Peyer's patch (tissue), 4 donors: ENCODE measurements at regions not wholly inside any gene's neighbourhood (a gene's known extent, or its start where the extent isn't known, plus 50 kb on each side); places are given as distances from the start of the nearest gene placed in this dataset.

Source experiments
- DNase-seq, 3 donors: peaks; one replicate each; pipeline ENCODE4 v3.0.0-alpha.2; 2017 to 2019
- H3K27ac ChIP-seq, 4 donors: fragments of 200-600 bp; sonication (generic); one replicate each; pipeline ENCODE4 v1.5.1; 2016 to 2019
- H3K27me3 ChIP-seq, 2 donors: fragments of 200-600 bp; sonication (generic); one replicate each; pipeline ENCODE4 v1.5.1; 2019
- H3K36me3 ChIP-seq, 3 donors: fragments of 200-600 bp; sonication (generic); one replicate each; pipeline ENCODE4 v1.5.1; 2016 to 2019
- H3K4me1 ChIP-seq, 4 donors: fragments of 200-600 bp; sonication (generic); one replicate each; pipeline ENCODE4 v1.5.1; 2016 to 2019
- H3K4me3 ChIP-seq, 4 donors: fragments of 200-600 bp; sonication (generic); 1 replicate in 3 of 4; 2 replicates in 1 of 4; pipeline ENCODE4 v1.5.1; 2016 to 2019; ENCODE audit warnings: mild to moderate bottlenecking in 1 of 4
- H3K9me3 ChIP-seq, 4 donors: fragments of 200-600 bp; sonication (generic); one replicate each; pipeline ENCODE4 v1.5.1; 2016 to 2019; ENCODE audit warnings: mild to moderate bottlenecking in 1 of 4
- POLR2A ChIP-seq, 2 donors: fragments of 450-650 bp; IDR thresholded peaks; one replicate each; pipeline ENCODE4 v1.5.1; 2017; ENCODE audit warnings: antibody characterized with exemption in 2 of 2, mild to moderate bottlenecking in 2 of 2, moderate library complexity in 2 of 2
- TF ChIP-seq, protein P1 (sequence below), 6 experiments: fragments of 450-650 bp in 4 of 6; fragments of 200-600 bp in 2 of 6; sonication (generic) in 1 of 6; IDR thresholded peaks; one replicate each; pipeline ENCODE4 v1.5.1; 2017 to 2019; ENCODE audit warnings: antibody characterized with exemption in 6 of 6, mild to moderate bottlenecking in 3 of 6, moderate library complexity in 1 of 6

DNA sequence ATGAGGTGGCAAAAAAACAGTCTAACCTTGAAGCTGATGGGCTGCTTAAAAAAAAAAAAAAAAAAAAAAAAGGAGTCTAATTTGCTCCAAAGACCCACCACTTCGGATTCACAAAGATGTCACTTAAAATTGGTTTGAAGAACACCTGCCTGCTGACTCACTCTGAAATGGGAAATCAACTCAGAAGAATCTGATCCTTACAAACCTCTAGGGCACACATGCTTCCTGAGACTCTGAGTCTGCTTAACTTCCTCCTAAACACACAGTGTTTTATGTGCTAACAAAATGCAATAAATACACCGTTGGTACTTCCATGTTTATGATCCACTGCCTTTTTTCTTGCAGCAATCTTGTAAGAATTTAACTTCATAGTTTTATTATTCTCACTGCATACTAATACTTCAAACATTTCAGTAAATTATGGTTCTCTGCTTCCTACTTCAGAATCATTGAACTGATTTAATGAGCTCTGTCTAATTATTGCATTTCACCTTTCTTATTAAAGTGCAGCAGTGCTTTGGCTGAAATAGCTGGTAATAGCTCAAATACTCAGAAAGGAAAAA lies 73.0 kb upstream of the FRMD4B start:
- Histone ChIP-seq H3K36me3 (no peaks in the 10 kb centered on the region), H3K9me3 (no peaks in the 10 kb centered on the region), H3K27ac (no peak overlapping the region), H3K4me3 (no peak overlapping the region), H3K4me1 (no peaks in the 10 kb centered on the region), H3K27me3 (no peaks in the 10 kb centered on the region)
- DNase-seq: no peak
- TF ChIP-seq POLR2A (IDR thresholded peaks at IDR 0.05): no peak
- TF ChIP-seq, protein P1, sequence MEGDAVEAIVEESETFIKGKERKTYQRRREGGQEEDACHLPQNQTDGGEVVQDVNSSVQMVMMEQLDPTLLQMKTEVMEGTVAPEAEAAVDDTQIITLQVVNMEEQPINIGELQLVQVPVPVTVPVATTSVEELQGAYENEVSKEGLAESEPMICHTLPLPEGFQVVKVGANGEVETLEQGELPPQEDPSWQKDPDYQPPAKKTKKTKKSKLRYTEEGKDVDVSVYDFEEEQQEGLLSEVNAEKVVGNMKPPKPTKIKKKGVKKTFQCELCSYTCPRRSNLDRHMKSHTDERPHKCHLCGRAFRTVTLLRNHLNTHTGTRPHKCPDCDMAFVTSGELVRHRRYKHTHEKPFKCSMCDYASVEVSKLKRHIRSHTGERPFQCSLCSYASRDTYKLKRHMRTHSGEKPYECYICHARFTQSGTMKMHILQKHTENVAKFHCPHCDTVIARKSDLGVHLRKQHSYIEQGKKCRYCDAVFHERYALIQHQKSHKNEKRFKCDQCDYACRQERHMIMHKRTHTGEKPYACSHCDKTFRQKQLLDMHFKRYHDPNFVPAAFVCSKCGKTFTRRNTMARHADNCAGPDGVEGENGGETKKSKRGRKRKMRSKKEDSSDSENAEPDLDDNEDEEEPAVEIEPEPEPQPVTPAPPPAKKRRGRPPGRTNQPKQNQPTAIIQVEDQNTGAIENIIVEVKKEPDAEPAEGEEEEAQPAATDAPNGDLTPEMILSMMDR (IDR thresholded peaks at IDR 0.05): no peak

DNA sequence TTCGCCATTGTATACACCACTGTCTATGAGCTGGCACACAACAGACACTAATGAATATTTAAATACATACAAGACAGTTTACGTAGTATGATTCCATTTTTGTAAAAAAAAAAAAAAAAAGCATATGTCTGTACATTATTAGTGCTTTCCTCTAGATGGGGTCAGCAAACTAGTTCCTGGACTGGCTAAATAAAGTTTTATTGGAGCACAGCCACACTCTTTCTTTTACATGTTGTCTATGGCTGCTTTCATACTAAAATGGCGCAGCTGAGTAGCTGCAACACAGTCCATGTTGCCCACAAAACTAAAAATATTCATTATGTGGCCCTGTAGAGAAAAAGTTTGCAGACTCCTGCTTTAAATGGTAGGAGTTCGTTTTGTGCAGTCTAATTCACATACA lies 70.7 kb upstream of the FRMD4B start:
- Histone ChIP-seq H3K27ac (no peak overlapping the region), H3K9me3 (no peaks in the 10 kb centered on the region), H3K36me3 (no peaks in the 10 kb centered on the region), H3K4me1 (no peaks in the 10 kb centered on the region), H3K27me3 (no peaks in the 10 kb centered on the region), H3K4me3 (no peak overlapping the region)
- no peak for DNase-seq
- TF ChIP-seq POLR2A (IDR thresholded peaks at IDR 0.05): no peak
- TF ChIP-seq, protein P1 (IDR thresholded peaks at IDR 0.05): no peak

DNA sequence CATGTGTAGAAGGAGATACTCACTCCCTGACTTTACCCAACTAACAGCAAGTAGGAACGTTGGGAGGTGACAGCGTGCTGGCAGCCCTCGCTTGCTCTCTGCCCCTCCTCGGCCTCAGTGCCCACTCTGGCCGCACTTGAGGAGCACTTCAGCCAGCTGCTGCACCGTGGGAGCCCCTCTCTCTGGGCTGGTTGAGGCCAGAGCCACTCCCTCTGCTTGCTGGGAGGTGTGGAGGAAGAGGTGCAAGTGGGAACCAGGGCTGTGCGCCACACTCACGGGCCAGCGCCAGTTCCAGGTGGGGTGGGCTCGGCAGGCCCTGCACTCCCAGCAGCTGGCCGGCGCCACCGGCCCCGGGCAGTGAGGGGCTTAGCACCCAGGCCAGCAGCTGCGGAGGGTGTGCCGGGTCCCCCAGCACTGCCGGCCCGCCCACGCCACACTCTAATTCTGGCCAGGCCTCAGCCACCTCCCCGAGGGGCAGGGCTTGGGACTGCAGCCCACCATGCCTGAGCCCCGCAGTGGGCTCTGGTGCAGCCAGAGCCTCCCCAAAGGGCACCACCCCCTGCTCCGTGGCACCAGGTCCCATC lies 68.4 kb upstream of the FRMD4B start:
- TF ChIP-seq POLR2A (IDR thresholded peaks at IDR 0.05): no peak
- TF ChIP-seq, protein P1 (IDR thresholded peaks at IDR 0.05): no peak
- Histone ChIP-seq H3K4me1 (no peaks in the 10 kb centered on the region), H3K4me3 (no peak overlapping the region), H3K36me3 (no peaks in the 10 kb centered on the region), H3K27me3 (no peaks in the 10 kb centered on the region), H3K27ac (no peak overlapping the region), H3K9me3 (no peaks in the 10 kb centered on the region)
- no peak for DNase-seq

DNA sequence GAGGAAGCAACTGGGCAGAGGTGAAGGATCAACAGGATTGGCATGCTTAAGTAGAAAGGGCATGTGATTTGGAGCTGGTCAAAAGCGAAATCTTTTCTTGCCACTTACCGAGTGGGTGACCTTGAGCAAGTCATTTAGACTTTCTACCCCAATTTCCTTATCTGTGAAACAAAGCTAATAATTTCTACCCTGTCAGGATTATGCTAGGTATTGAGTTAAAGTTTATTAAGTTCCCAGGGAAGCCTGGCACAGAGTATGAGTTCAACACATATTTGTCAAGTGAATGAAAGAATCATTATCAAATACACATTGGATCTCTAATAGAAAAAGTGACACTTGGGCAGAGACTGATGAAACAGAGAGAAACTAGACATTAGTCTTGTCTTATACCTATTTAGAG lies 66.4 kb upstream of the FRMD4B start:
- Histone ChIP-seq H3K27me3 (no peaks in the 10 kb centered on the region), H3K27ac (no peak overlapping the region), H3K9me3 (no peaks in the 10 kb centered on the region), H3K4me1 (no peaks in the 10 kb centered on the region), H3K4me3 (no peak overlapping the region), H3K36me3 (no peaks in the 10 kb centered on the region)
- TF ChIP-seq POLR2A (IDR thresholded peaks at IDR 0.05): no peak
- TF ChIP-seq, protein P1 (IDR thresholded peaks at IDR 0.05): no peak
- no peak for DNase-seq

DNA sequence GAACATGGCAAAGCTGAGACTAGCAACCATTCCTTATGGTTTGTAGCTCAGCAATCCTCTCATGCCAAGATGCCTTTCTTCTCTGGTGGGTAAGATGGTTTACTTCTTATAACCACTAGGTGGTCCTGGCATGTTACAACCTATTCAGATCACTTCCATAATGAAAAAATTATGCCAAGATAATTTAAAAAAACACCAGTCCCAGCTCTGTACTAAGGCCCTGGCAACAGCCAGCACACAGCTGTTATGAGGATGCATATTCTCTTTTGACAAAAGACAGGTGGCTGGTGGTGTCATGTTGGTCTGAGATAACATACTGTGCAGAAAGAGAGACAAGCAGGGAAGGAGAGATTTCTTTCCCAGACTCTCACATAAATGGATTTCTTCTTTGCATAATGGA lies 65.7 kb upstream of the FRMD4B start:
- Histone ChIP-seq H3K9me3 (no peaks in the 10 kb centered on the region), H3K27me3 (no peaks in the 10 kb centered on the region), H3K4me3 (no peak overlapping the region), H3K4me1 (no peaks in the 10 kb centered on the region), H3K27ac (no peak overlapping the region), H3K36me3 (no peaks in the 10 kb centered on the region)
- TF ChIP-seq, protein P1 (IDR thresholded peaks at IDR 0.05): no peak
- TF ChIP-seq POLR2A (IDR thresholded peaks at IDR 0.05): no peak
- DNase-seq: no peak

DNA sequence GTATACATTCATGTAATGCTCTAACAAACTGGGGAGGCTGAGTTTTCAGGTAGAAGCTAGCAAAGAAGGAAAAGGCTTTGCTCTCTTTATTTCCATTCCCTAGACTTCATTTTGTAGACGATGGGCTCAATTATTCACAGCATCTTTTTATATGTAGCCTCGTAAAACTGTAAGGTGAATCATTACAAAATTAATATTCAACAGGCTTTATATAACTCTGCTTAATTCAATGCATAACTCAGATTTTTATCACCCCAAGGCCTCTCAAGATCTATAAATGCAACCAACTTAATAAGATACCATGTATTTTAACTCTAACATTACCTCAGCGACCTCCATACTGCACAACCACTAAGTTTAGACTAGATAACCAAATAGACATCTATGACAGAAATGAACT lies 63.0 kb upstream of the FRMD4B start:
- TF ChIP-seq, protein P1 (IDR thresholded peaks at IDR 0.05): no peak
- no peak for TF ChIP-seq POLR2A (IDR thresholded peaks at IDR 0.05)
- H3K9me3 ChIP-seq: no peaks in the 10 kb centered on the region
- no peak overlapping the region for H3K4me3 ChIP-seq
- no peaks in the 10 kb centered on the region for H3K36me3 ChIP-seq
- H3K27ac ChIP-seq: no peak overlapping the region
- no peaks in the 10 kb centered on the region for H3K4me1 ChIP-seq
- no peaks in the 10 kb centered on the region for H3K27me3 ChIP-seq
- DNase-seq: no peak
